H1 (cell line): ENCODE measurements at regions not wholly inside any gene's neighbourhood (a gene's known extent, or its start where the extent isn't known, plus 50 kb on each side); places are given as distances from the start of the nearest gene placed in this dataset.

Experiments used
- CTCF ChIA-PET: fragments of 300-600 bp; sonication (Branson Sonifier 250); formaldehyde crosslinking; loops from one replicate; lab custom pipeline; 2021; ENCODE audit not compliant: partially characterized antibody; lab: Charles Lee
- POLR2A ChIA-PET: fragments of 300-600 bp; sonication (Branson Sonifier 250); formaldehyde crosslinking; loops from one replicate; lab custom pipeline; 2021; ENCODE audit warnings: inconsistent platforms; ENCODE audit not compliant: partially characterized antibody; lab: Charles Lee
- DNase-seq, 2 experiments: peaks; one replicate each; pipeline versions ENCODE4 v3.0.0 to v3.0.0-alpha.2; 2010 to 2022; ENCODE audit warnings: low spot score in 2 of 2, low read depth in 1 of 2, mixed read lengths in 1 of 2
- FAIRE-seq: peaks from 2 replicates; lab custom pipeline; 2011; peaks lifted over from hg19 to GRCh38; lab: Jason Lieb, UNC
- H2AFZ ChIP-seq: 2 replicates; pipeline ENCODE4 v1.8.1; 2012; ENCODE audit warnings: low read length, inconsistent platforms
- H2AK5ac ChIP-seq: 2 replicates; pipeline ENCODE4 v1.6.1; 2013; ENCODE audit warnings: low read depth, low read length
- H2BK120ac ChIP-seq: replicated peaks from 2 replicates; pipeline ENCODE3; 2013; ENCODE audit warnings: low read depth, low read length, inconsistent platforms
- H2BK12ac ChIP-seq: 2 replicates; pipeline ENCODE4 v1.6.1; 2013; ENCODE audit warnings: low read depth, low read length
- H2BK15ac ChIP-seq: 2 replicates; pipeline ENCODE4 v1.6.1; 2013; ENCODE audit warnings: low read length
- H2BK20ac ChIP-seq: 2 replicates; pipeline ENCODE4 v1.6.1; 2013; ENCODE audit warnings: low read length
- H2BK5ac ChIP-seq: 2 replicates; pipeline ENCODE4 v1.6.1; 2013; ENCODE audit warnings: low read depth, low read length
- H3K14ac ChIP-seq: 2 replicates; pipeline ENCODE4 v1.6.1; 2013; ENCODE audit warnings: inconsistent platforms; ENCODE audit not compliant: insufficient read length
- H3K18ac ChIP-seq: 2 replicates; pipeline ENCODE4 v1.6.1; 2013; ENCODE audit warnings: low read length; ENCODE audit errors: extremely low read depth
- H3K23ac ChIP-seq: 2 replicates; pipeline ENCODE4 v1.6.1; 2013; ENCODE audit warnings: inconsistent platforms; ENCODE audit not compliant: insufficient read length
- H3K23me2 ChIP-seq: 2 replicates; pipeline ENCODE4 v1.6.1; 2013; ENCODE audit warnings: low read depth, low read length
- H3K27ac ChIP-seq: 2 replicates; pipeline ENCODE4 v1.6.1; 2011; ENCODE audit warnings: low read depth, low read length, inconsistent platforms
- H3K27me3 ChIP-seq, 4 experiments: replicated peaks in 1 of 4; 1 replicate in 1 of 4; 2 replicates in 3 of 4; pipeline versions ENCODE4 v1.6.1 to v1.8.1; 2011 to 2013; ENCODE audit warnings: low read length in 3 of 4, mild to moderate bottlenecking in 3 of 4, inconsistent platforms in 2 of 4, mixed read lengths in 2 of 4, moderate library complexity in 1 of 4; ENCODE audit not compliant: control insufficient read depth in 3 of 4, insufficient read depth in 3 of 4; ENCODE audit errors: extremely low read depth in 1 of 4
- H3K36me3 ChIP-seq, 4 experiments: 2 replicates each; pipeline versions ENCODE4 v1.6.1 to v1.8.1; 2011 to 2013; ENCODE audit warnings: mild to moderate bottlenecking in 4 of 4, low read length in 3 of 4, moderate library complexity in 2 of 4, control low read depth in 1 of 4, inconsistent platforms in 1 of 4; ENCODE audit not compliant: insufficient read depth in 4 of 4, control insufficient read depth in 2 of 4
- H3K4ac ChIP-seq: replicated peaks from 2 replicates; pipeline ENCODE3; 2013; ENCODE audit warnings: low read length, low read depth, mixed read lengths, inconsistent platforms; ENCODE audit not compliant: insufficient read length
- H3K4me1 ChIP-seq, 4 experiments: replicated peaks in 1 of 4; 1 replicate in 1 of 4; 2 replicates in 3 of 4; pipeline versions ENCODE4 v1.6.1 to v1.8.1; 2011 to 2013; ENCODE audit warnings: low read length in 3 of 4, inconsistent platforms in 2 of 4, mixed read lengths in 1 of 4; ENCODE audit not compliant: insufficient read depth in 4 of 4, control insufficient read depth in 3 of 4
- H3K4me2 ChIP-seq, 2 experiments: 2 replicates each; pipeline versions ENCODE4 v1.6.1 to v1.8.1; 2011 to 2013; ENCODE audit warnings: low read depth in 2 of 2, low read length in 2 of 2, control low read depth in 1 of 2, inconsistent platforms in 1 of 2, mild to moderate bottlenecking in 1 of 2; ENCODE audit not compliant: insufficient read depth in 1 of 2
- H3K4me3 ChIP-seq, 4 experiments: fragments of 200-600, 300-600 bp in 1 of 4; sonication (generic), shearing (Covaris generic), sonication (Bioruptor Twin) in 1 of 4; 2 replicates each; pipeline versions ENCODE4 v1.5.1 to v1.8.1; 2011 to 2016; ENCODE audit warnings: low read length in 4 of 4, low read depth in 3 of 4, control low read depth in 2 of 4, inconsistent platforms in 2 of 4, mild to moderate bottlenecking in 2 of 4, mixed read lengths in 1 of 4, moderate library complexity in 1 of 4; ENCODE audit not compliant: insufficient read depth in 2 of 4; ENCODE audit errors: extremely low read depth in 1 of 4
- H3K56ac ChIP-seq: replicated peaks from 2 replicates; pipeline ENCODE3; 2013; ENCODE audit warnings: low read depth, mild to moderate bottlenecking, mixed read lengths, low read length, inconsistent platforms; ENCODE audit not compliant: insufficient read length
- H3K79me1 ChIP-seq: 2 replicates; pipeline ENCODE4 v1.6.1; 2013; ENCODE audit warnings: low read depth, low read length, control low read depth
- H3K79me2 ChIP-seq, 2 experiments: 2 replicates each; pipeline versions ENCODE4 v1.6.1 to v1.8.1; 2012 to 2013; ENCODE audit warnings: low read length in 2 of 2, mild to moderate bottlenecking in 2 of 2, inconsistent platforms in 1 of 2; ENCODE audit not compliant: insufficient read depth in 2 of 2, control insufficient read depth in 1 of 2
- H3K9ac ChIP-seq, 4 experiments: replicated peaks in 1 of 4; 1 replicate in 1 of 4; 2 replicates in 3 of 4; pipeline versions ENCODE4 v1.6.1 to v1.8.1; 2011 to 2013; ENCODE audit warnings: low read depth in 3 of 4, low read length in 3 of 4, control low read depth in 2 of 4, mild to moderate bottlenecking in 2 of 4, moderate library complexity in 2 of 4, inconsistent platforms in 1 of 4; ENCODE audit errors: extremely low read depth in 1 of 4
- H3K9me3 ChIP-seq, 2 experiments: 2 replicates each; pipeline versions ENCODE4 v1.6.1 to v1.8.1; 2012 to 2013; ENCODE audit warnings: mild to moderate bottlenecking in 2 of 2, moderate library complexity in 2 of 2, control low read depth in 1 of 2, inconsistent platforms in 1 of 2, low read depth in 1 of 2, low read length in 1 of 2, mixed read lengths in 1 of 2; ENCODE audit not compliant: insufficient read depth in 2 of 2
- H4K20me1 ChIP-seq, 2 experiments: replicated peaks in 1 of 2; 2 replicates each; pipeline versions ENCODE3 to v1.8.1; 2011 to 2013; ENCODE audit warnings: inconsistent platforms in 2 of 2, low read length in 2 of 2, mild to moderate bottlenecking in 1 of 2; ENCODE audit not compliant: insufficient read depth in 2 of 2, control insufficient read depth in 1 of 2
- H4K5ac ChIP-seq: 2 replicates; pipeline ENCODE4 v1.6.1; 2013; ENCODE audit warnings: low read length, low read depth, mixed read lengths, inconsistent platforms; ENCODE audit not compliant: insufficient read length
- H4K8ac ChIP-seq: 2 replicates; pipeline ENCODE4 v1.8.0; 2013; ENCODE audit warnings: mild to moderate bottlenecking, moderate library complexity, low read length, inconsistent platforms; ENCODE audit not compliant: insufficient read depth; ENCODE audit errors: extremely low read depth
- H4K91ac ChIP-seq: replicated peaks from 2 replicates; pipeline ENCODE3; 2013; ENCODE audit warnings: low read length, mixed read lengths, inconsistent platforms; ENCODE audit not compliant: insufficient read length
- ASH2L ChIP-seq: fragments of 200-600, 300-600 bp; sonication (generic); IDR thresholded peaks from one replicate; pipeline ENCODE4 v1.7.1; 2017; ENCODE audit warnings: low read length
- CHD1 ChIP-seq: IDR thresholded peaks from 2 replicates; pipeline ENCODE4 v1.6.1; 2012; ENCODE audit warnings: low read depth, low read length, improper control_type of control experiment
- CREB1 ChIP-seq: IDR thresholded peaks from 2 replicates; pipeline ENCODE4 v1.6.1; 2012; ENCODE audit warnings: inconsistent platforms
- JUN ChIP-seq: IDR thresholded peaks from 2 replicates; pipeline ENCODE4 v1.6.1; 2011; ENCODE audit warnings: low read depth, mild to moderate bottlenecking, improper control_type of control experiment, low read length
- KDM5A ChIP-seq: fragments of 200-600 bp; IDR thresholded peaks from 2 replicates; pipeline ENCODE4 v1.7.1; 2012; ENCODE audit warnings: mild to moderate bottlenecking, low read length, inconsistent platforms, mixed read lengths
- PHF8 ChIP-seq: fragments of 200-600 bp; sonication (generic); conservative IDR thresholded peaks from 2 replicates; pipeline ENCODE4 v1.7.1; 2012; ENCODE audit warnings: low read depth, mild to moderate bottlenecking, inconsistent platforms, low read length, moderate library complexity
- RAD21 ChIP-seq, 2 experiments: IDR thresholded peaks in 1 of 2; conservative IDR thresholded peaks in 1 of 2; 2 replicates each; pipeline ENCODE4 v1.6.1; 2011; ENCODE audit warnings: low read depth in 2 of 2, low read length in 2 of 2, improper control_type of control experiment in 1 of 2, inconsistent platforms in 1 of 2, mild to moderate bottlenecking in 1 of 2, moderate library complexity in 1 of 2
- RBBP5 ChIP-seq: IDR thresholded peaks from 2 replicates; pipeline ENCODE4 v1.7.1; 2012; ENCODE audit warnings: low read depth, mild to moderate bottlenecking, inconsistent platforms, low read length, moderate library complexity, borderline replicate concordance
- SUZ12 ChIP-seq: fragments of 200-600 bp; sonication (generic); IDR thresholded peaks from 2 replicates; pipeline ENCODE4 v1.6.1; 2012; ENCODE audit warnings: mild to moderate bottlenecking, inconsistent platforms, low read length, moderate library complexity, mixed read lengths
- TAF7 ChIP-seq: optimal IDR thresholded peaks from 2 replicates; pipeline ENCODE3; 2011; ENCODE audit warnings: low read depth, mild to moderate bottlenecking, inconsistent platforms, low read length, moderate library complexity, borderline replicate concordance
- WGBS, 2 experiments: shearing (Covaris generic) in 1 of 2; methylation state at CpG; one replicate each; pipeline versions ENCODE4 v1.1.6 to v1.1.7; 2013 to 2015; ENCODE audit warnings: low lambda C conversion rate in 2 of 2, mixed read lengths in 2 of 2, inconsistent platforms in 1 of 2, low coverage in 1 of 2, missing lambda C conversion rate in 1 of 2; ENCODE audit not compliant: insufficient replicate concordance in 2 of 2, insufficient coverage in 1 of 2, insufficient read length in 1 of 2; ENCODE audit errors: extremely low coverage in 1 of 2, missing lambda C conversion rate in 1 of 2; 5-methylcytosine and 5-hydroxymethylcytosine counted together
- TF ChIP-seq, protein P1 (sequence below): IDR thresholded peaks from 2 replicates; pipeline ENCODE4 v1.6.1; 2011; ENCODE audit warnings: low read depth, mild to moderate bottlenecking, low read length; ENCODE audit not compliant: insufficient read depth

DNA sequence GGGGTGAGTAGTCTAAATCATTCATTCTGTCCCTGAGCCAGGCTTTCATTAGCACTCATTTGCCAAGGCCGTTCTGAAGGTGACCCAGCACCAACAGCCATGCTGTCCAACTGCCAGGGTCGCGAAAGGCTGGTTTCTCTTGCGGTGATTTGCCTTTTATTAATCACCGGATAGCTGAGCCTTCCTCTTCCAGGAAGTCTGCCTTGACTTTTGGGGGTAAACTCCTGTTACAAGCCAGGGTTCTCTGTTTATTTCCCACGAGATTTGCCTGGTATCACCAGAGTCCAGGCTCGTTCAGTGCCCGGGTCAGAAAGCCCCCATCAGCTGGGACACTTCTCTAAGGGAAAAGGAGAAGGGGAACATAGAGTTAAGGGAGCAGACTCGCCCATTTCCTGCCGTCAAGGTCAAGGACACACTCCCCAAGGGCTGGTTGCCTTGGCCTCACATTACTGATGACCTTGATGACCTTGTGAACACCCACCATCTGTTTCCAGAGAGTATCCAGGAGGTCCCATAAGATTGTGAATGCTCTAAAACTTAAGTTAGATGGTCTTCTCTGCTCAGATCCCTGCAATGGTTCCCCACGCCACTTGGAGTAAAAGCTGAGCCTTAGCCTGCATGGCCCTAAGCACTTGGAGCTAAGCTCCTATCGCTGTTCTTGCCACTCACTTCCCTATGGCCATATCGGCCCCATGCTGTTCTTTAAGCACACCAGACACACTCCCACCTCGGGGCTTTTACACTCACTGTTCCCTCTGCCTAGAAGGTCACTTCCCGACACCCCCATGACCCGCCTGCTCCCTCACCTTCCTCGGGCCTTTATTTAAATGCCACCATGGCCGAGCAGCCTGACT lies 96.0 kb upstream of the EPCAM start:
- no peak for FAIRE-seq
- Histone ChIP-seq H2BK5ac (no peak overlapping the region), H2BK20ac (no peak overlapping the region), H3K79me2 (no peaks in the 10 kb centered on the region), H2AK5ac (no peak overlapping the region), H3K79me1 (no peaks in the 10 kb centered on the region), H3K27ac (no peak overlapping the region), H4K5ac (no peak overlapping the region), H2BK15ac (peak overlapping the region; percentile 97; the same call in 1 of the 2 replicates), H3K18ac (no peak overlapping the region), H3K4me1 (peaks cover 0 to 4% (median 0%) of the 10 kb centered on the region in 4 experiments; a peak in 4 of 7 replicates), H3K9me3 (no peaks in the 10 kb centered on the region), H4K8ac (no peak overlapping the region; the same call in 1 of the 2 replicates), H3K27me3 (no peaks in the 10 kb centered on the region; a peak in 1 of 7 replicates), H3K9ac (no peak overlapping the region), H3K14ac (no peak overlapping the region), H3K23ac (no peak overlapping the region), H2BK120ac (no peak overlapping the region), H3K4me2 (0 out of 4 replicates have a peak overlapping the region, but pooled peaks have one; percentile 6 to 60), H3K23me2 (no peaks in the 10 kb centered on the region), H3K36me3 (no peaks in the 10 kb centered on the region), H3K4ac (no peak overlapping the region), H4K20me1 (no peaks in the 10 kb centered on the region), H2AFZ (no peak overlapping the region), H2BK12ac (0 out of 2 replicates have a peak overlapping the region, but pooled peaks have one; percentile 40), H3K56ac (no peak overlapping the region), H3K4me3 (peak overlapping the region in 1 of 4 experiments; percentile 56; a peak in 1 of 8 replicates), H4K91ac (no peak overlapping the region)
- ChIA-PET CTCF (interaction anchor here (0.5 to 9.8 kb wide), 28 partner anchors 9 to 431 kb away, joined by 3 to 58 read pairs (median 4); partner anchors contain the start of gene MSH2), POLR2A (interaction anchor here (0.6 to 1.5 kb wide), 5 partner anchors 8 to 114 kb away, joined by 3 to 5 read pairs (median 3); no protein-coding TSS in a partner anchor)
- no peak for DNase-seq
- 88% methylated on average over 18 of the region's 18 CpGs; no CpG with 5 or more reads in 1 of the 2 experiments for WGBS, 2 experiments
- no peak for TF ChIP-seq TAF7
- no peak for TF ChIP-seq RAD21 (IDR thresholded peaks at IDR 0.05 in 1 of 2, conservative IDR thresholded peaks at IDR 0.05 in 1 of 2; ENCODE audit: low read depth in 2 of 2, low read length in 2 of 2)
- TF ChIP-seq PHF8, result no peak
- no peak for TF ChIP-seq RBBP5
- TF ChIP-seq, protein P1, sequence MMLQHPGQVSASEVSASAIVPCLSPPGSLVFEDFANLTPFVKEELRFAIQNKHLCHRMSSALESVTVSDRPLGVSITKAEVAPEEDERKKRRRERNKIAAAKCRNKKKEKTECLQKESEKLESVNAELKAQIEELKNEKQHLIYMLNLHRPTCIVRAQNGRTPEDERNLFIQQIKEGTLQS, result no peak
- no peak for TF ChIP-seq SUZ12
- TF ChIP-seq CHD1, result no peak
- no peak for TF ChIP-seq KDM5A
- TF ChIP-seq JUN, result no peak
- no peak for TF ChIP-seq ASH2L
- TF ChIP-seq CREB1, result no peak
